Colonic mucosa (tissue), 4 donors: ENCODE measurements at regions not wholly inside any gene's neighbourhood (a gene's known extent, or its start where the extent isn't known, plus 50 kb on each side); places are given as distances from the start of the nearest gene placed in this dataset.

Experiments used
- DNase-seq: peaks from one replicate; pipeline ENCODE4 v3.0.0-alpha.2; 2020
- H3K27ac ChIP-seq: fragments of 200-600 bp; one replicate; pipeline ENCODE4 v1.8.0; 2021
- H3K27me3 ChIP-seq: fragments of 200-600 bp; one replicate; pipeline ENCODE4 v1.8.0; 2021
- H3K36me3 ChIP-seq: fragments of 200-600 bp; one replicate; pipeline ENCODE4 v1.8.0; 2021
- H3K4me1 ChIP-seq: fragments of 200-600 bp; one replicate; pipeline ENCODE4 v1.8.0; 2021; ENCODE audit warnings: mild to moderate bottlenecking
- H3K4me3 ChIP-seq: fragments of 200-600 bp; one replicate; pipeline ENCODE4 v1.8.0; 2021
- H3K9ac ChIP-seq, 2 donors: one replicate each; pipeline ENCODE4 v1.7.0; 2013; ENCODE audit warnings: control low read depth in 2 of 2, low read depth in 2 of 2, low read length in 2 of 2
- H3K9me3 ChIP-seq: fragments of 200-600 bp; one replicate; pipeline ENCODE4 v1.8.0; 2021
- intact Hi-C: fragments of 100-400 bp; cut with DNase I; formaldehyde crosslinking; loops from one replicate; pipeline ENCODE4 v1.14.1; 2022
- TF ChIP-seq, protein P1 (sequence below): fragments of 200-600 bp; IDR thresholded peaks from one replicate; pipeline ENCODE4 v1.8.0; 2022; ENCODE audit warnings: antibody characterized with exemption, mild to moderate bottlenecking
- donor health status: healthy.
- donor health status: DM: no; HTN: no; CAD: no.
- donor health status: DM: no; HTN: no; CAD: no.

DNA sequence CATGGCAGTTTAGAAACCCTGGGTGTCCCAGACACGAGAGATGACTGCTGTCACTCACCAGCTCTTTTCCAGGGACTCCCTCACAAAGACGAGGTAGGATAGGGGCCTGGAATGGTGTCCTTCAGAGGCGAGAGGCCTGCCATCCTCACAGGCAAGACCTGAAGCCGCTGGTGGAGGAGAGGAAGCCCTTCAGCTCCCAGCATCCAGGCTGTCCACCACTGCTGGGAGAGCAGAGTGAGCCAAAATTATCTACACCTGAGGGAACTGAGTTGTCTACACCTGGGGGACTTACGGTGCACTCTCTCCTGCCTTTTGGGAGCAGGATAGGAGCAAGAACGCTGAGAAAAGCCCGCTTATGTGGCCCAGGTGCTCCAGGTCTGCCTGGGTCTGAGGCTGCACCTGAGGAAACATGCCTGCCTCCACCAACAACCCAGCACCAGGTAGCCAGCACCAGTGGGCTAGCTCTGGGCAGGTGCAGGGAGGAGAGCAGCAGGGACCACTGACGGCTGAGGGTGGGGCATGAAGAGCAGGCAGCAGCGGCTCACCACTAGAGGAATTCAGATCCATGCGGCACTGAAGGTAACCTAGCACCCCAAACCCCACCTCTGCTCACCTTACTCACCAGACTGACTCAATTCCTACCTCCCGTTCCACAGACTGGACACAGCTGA, 357.2 kb downstream of the SH2D4B start:
- Histone ChIP-seq H3K4me1 (no peaks in the 10 kb centered on the region), H3K9me3 (no peaks in the 10 kb centered on the region), H3K4me3 (no peak overlapping the region), H3K9ac (no peak overlapping the region), H3K27me3 (no peaks in the 10 kb centered on the region), H3K36me3 (no peaks in the 10 kb centered on the region), H3K27ac (no peak overlapping the region)
- no peak for DNase-seq
- intact Hi-C loops = no loop called here
- TF ChIP-seq, protein P1, sequence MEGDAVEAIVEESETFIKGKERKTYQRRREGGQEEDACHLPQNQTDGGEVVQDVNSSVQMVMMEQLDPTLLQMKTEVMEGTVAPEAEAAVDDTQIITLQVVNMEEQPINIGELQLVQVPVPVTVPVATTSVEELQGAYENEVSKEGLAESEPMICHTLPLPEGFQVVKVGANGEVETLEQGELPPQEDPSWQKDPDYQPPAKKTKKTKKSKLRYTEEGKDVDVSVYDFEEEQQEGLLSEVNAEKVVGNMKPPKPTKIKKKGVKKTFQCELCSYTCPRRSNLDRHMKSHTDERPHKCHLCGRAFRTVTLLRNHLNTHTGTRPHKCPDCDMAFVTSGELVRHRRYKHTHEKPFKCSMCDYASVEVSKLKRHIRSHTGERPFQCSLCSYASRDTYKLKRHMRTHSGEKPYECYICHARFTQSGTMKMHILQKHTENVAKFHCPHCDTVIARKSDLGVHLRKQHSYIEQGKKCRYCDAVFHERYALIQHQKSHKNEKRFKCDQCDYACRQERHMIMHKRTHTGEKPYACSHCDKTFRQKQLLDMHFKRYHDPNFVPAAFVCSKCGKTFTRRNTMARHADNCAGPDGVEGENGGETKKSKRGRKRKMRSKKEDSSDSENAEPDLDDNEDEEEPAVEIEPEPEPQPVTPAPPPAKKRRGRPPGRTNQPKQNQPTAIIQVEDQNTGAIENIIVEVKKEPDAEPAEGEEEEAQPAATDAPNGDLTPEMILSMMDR = no peak

GRCh38 chr10:80896076-80896475, 358.4 kb downstream of the SH2D4B start:
- no peak overlapping the region for H3K27ac ChIP-seq
- TF ChIP-seq, protein P1 = no peak
- no peaks in the 10 kb centered on the region for H3K27me3 ChIP-seq
- no peak for DNase-seq
- no peaks in the 10 kb centered on the region for H3K36me3 ChIP-seq
- H3K9ac ChIP-seq = no peak overlapping the region
- no peaks in the 10 kb centered on the region for H3K9me3 ChIP-seq
- H3K4me3 ChIP-seq = no peak overlapping the region
- no peaks in the 10 kb centered on the region for H3K4me1 ChIP-seq
- intact Hi-C loops = no loop called here

GRCh38 chr10:80896959-80897358, 359.3 kb downstream of the SH2D4B start:
- no peak for DNase-seq
- TF ChIP-seq, protein P1 = no peak
- intact Hi-C loops = no loop called here
- H3K4me1 ChIP-seq = no peaks in the 10 kb centered on the region
- H3K4me3 ChIP-seq = no peak overlapping the region
- H3K27ac ChIP-seq = no peak overlapping the region
- no peaks in the 10 kb centered on the region for H3K27me3 ChIP-seq
- H3K36me3 ChIP-seq = no peaks in the 10 kb centered on the region
- no peak overlapping the region for H3K9ac ChIP-seq
- H3K9me3 ChIP-seq = no peaks in the 10 kb centered on the region

- no peaks in the 10 kb centered on the region for H3K36me3 ChIP-seq
- TF ChIP-seq, protein P1 = no peak
- no peaks in the 10 kb centered on the region for H3K27me3 ChIP-seq
- no peak for DNase-seq
- no peak overlapping the region for H3K4me3 ChIP-seq
- no peak overlapping the region for H3K9ac ChIP-seq
- H3K4me1 ChIP-seq = no peaks in the 10 kb centered on the region
- intact Hi-C loops = no loop called here
- no peaks in the 10 kb centered on the region for H3K9me3 ChIP-seq
- H3K27ac ChIP-seq = no peak overlapping the region
These were observed 363.0 kb downstream of the SH2D4B start for GRCh38 chr10:80900661-80901060.

- Histone ChIP-seq H3K27me3 (no peaks in the 10 kb centered on the region), H3K4me1 (no peaks in the 10 kb centered on the region), H3K9ac (no peak overlapping the region), H3K4me3 (no peak overlapping the region), H3K27ac (no peak overlapping the region), H3K9me3 (no peaks in the 10 kb centered on the region), H3K36me3 (no peaks in the 10 kb centered on the region)
- TF ChIP-seq, protein P1 = no peak
- intact Hi-C loops = no loop called here
- no peak for DNase-seq
These were observed 370.9 kb downstream of the SH2D4B start for GRCh38 chr10:80908611-80909010.
